Ishikawa (cell line): ENCODE measurements at regions not wholly inside any gene's neighbourhood (a gene's known extent, or its start where the extent isn't known, plus 50 kb on each side); places are given as distances from the start of the nearest gene placed in this dataset.

Experiments
- CEBPB ChIP-seq: IDR thresholded peaks from 2 replicates; pipeline ENCODE4 v1.6.1; 2012
- FOXM1 ChIP-seq: IDR thresholded peaks from 2 replicates; pipeline ENCODE4 v1.6.1; 2012; ENCODE audit warnings: low read depth, borderline replicate concordance
- RAD21 ChIP-seq: IDR thresholded peaks from 2 replicates; pipeline ENCODE4 v1.6.1; 2012; ENCODE audit warnings: low read depth
- TAF1 ChIP-seq: IDR thresholded peaks from 2 replicates; pipeline ENCODE4 v1.6.1; 2012; ENCODE audit warnings: low read depth, mild to moderate bottlenecking
- TEAD4 ChIP-seq: IDR thresholded peaks from 2 replicates; pipeline ENCODE4 v1.6.1; 2012
- USF1 ChIP-seq: IDR thresholded peaks from 2 replicates; pipeline ENCODE4 v1.6.1; 2012
- ZBTB7A ChIP-seq: IDR thresholded peaks from 2 replicates; pipeline ENCODE4 v1.6.1; 2012; ENCODE audit warnings: low read depth
- TF ChIP-seq, protein P1 (sequence below): IDR thresholded peaks from 2 replicates; pipeline ENCODE4 v1.6.1; 2012; ENCODE audit warnings: low read depth, mild to moderate bottlenecking

DNA sequence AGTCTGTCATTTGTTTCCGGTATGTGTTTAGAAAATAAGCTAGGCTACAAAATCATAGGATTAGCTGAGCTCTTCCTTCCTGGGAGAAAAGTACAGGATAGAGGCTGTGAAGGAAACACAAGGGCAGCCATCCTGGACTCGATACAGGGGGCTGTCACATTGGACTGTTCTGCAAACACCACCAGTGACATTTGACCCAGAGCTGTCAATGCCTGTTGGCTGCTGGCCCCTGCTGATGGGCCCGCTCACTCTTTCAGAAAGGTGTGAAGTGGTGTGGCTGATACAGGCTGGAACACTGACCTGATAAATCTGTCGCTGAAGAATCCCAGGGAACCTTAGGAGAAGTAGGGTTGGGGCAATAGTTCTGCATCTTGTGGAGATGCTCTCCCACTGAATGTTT, 183.1 kb downstream of the RHOU start:
- TF ChIP-seq TAF1 = no peak
- TF ChIP-seq RAD21 = no peak
- TF ChIP-seq USF1 = no peak
- TF ChIP-seq, protein P1, sequence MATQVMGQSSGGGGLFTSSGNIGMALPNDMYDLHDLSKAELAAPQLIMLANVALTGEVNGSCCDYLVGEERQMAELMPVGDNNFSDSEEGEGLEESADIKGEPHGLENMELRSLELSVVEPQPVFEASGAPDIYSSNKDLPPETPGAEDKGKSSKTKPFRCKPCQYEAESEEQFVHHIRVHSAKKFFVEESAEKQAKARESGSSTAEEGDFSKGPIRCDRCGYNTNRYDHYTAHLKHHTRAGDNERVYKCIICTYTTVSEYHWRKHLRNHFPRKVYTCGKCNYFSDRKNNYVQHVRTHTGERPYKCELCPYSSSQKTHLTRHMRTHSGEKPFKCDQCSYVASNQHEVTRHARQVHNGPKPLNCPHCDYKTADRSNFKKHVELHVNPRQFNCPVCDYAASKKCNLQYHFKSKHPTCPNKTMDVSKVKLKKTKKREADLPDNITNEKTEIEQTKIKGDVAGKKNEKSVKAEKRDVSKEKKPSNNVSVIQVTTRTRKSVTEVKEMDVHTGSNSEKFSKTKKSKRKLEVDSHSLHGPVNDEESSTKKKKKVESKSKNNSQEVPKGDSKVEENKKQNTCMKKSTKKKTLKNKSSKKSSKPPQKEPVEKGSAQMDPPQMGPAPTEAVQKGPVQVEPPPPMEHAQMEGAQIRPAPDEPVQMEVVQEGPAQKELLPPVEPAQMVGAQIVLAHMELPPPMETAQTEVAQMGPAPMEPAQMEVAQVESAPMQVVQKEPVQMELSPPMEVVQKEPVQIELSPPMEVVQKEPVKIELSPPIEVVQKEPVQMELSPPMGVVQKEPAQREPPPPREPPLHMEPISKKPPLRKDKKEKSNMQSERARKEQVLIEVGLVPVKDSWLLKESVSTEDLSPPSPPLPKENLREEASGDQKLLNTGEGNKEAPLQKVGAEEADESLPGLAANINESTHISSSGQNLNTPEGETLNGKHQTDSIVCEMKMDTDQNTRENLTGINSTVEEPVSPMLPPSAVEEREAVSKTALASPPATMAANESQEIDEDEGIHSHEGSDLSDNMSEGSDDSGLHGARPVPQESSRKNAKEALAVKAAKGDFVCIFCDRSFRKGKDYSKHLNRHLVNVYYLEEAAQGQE = no peak
- no peak for TF ChIP-seq ZBTB7A
- no peak for TF ChIP-seq TEAD4
- TF ChIP-seq FOXM1 = no peak
- TF ChIP-seq CEBPB = no peak
